IMR-90 (cell line): ENCODE measurements at regions not wholly inside any gene's neighbourhood (a gene's known extent, or its start where the extent isn't known, plus 50 kb on each side); places are given as distances from the start of the nearest gene placed in this dataset.

Source experiments
- ATAC-seq: fragments of 200-7000 bp; cut with Tn5 transposase; 2 replicates; pipeline ENCODE4 v1.9.1; 2020; ENCODE audit warnings: low read depth, mild to moderate bottlenecking, moderate library complexity
- BruUV-seq: library from RNA; stranded (reverse); fragments of 400-500 nt; replicated peaks from 2 replicates; lab custom pipeline; 2021; lab: Mats Ljungman, UMichigan
- CTCF ChIA-PET: fragments of 300-600 bp; formaldehyde crosslinking; extraction: SDS; loops from one replicate; lab custom pipeline; 2021; ENCODE audit warnings: antibody characterized with exemption; lab: Yijun Ruan, JAX
- POLR2A ChIA-PET: fragments of 300-600 bp; sonication (Branson Sonifier 250); formaldehyde crosslinking; loops from one replicate; lab custom pipeline; 2022; ENCODE audit warnings: antibody characterized with exemption; ENCODE audit not compliant: unreplicated experiment; lab: Charles Lee
- DNase-seq: peaks from one replicate; pipeline ENCODE4 v3.0.0; 2013
- H2AFZ ChIP-seq: replicated peaks from 2 replicates; pipeline ENCODE3; 2013; ENCODE audit warnings: low read length, mild to moderate bottlenecking; ENCODE audit not compliant: poor library complexity
- H2AK5ac ChIP-seq: 2 replicates; pipeline ENCODE4 v1.6.1; 2013; ENCODE audit warnings: low read depth, low read length, inconsistent platforms
- H2AK9ac ChIP-seq: replicated peaks from 2 replicates; pipeline ENCODE3; 2013; ENCODE audit warnings: mild to moderate bottlenecking, low read depth, low read length, moderate library complexity; ENCODE audit not compliant: poor library complexity
- H2BK120ac ChIP-seq: 2 replicates; pipeline ENCODE4 v1.6.1; 2013; ENCODE audit warnings: low read depth, low read length, inconsistent platforms
- H2BK15ac ChIP-seq: 3 replicates; pipeline ENCODE4 v1.6.1; 2013; ENCODE audit warnings: low read depth, low read length, inconsistent platforms
- H2BK20ac ChIP-seq: 2 replicates; pipeline ENCODE4 v1.6.1; 2013; ENCODE audit warnings: low read depth, mild to moderate bottlenecking, inconsistent platforms, low read length, moderate library complexity
- H2BK5ac ChIP-seq: 2 replicates; pipeline ENCODE4 v1.6.1; 2013; ENCODE audit warnings: mild to moderate bottlenecking, low read depth, low read length, inconsistent platforms; ENCODE audit not compliant: poor library complexity, severe bottlenecking
- H3K14ac ChIP-seq: replicated peaks from 2 replicates; pipeline ENCODE4 v1.6.1; 2013; ENCODE audit warnings: low read depth, low read length, inconsistent platforms
- H3K18ac ChIP-seq: 2 replicates; pipeline ENCODE4 v1.6.1; 2013; ENCODE audit warnings: low read depth, low read length, control low read depth
- H3K23ac ChIP-seq: 2 replicates; pipeline ENCODE4 v1.6.1; 2013; ENCODE audit warnings: low read depth, low read length, inconsistent platforms
- H3K27ac ChIP-seq: 2 replicates; pipeline ENCODE4 v1.5.1; 2013; ENCODE audit warnings: mild to moderate bottlenecking, control low read depth, low read length; ENCODE audit not compliant: insufficient read depth
- H3K27me3 ChIP-seq: 2 replicates; pipeline ENCODE4 v1.6.1; 2013; ENCODE audit warnings: low read length; ENCODE audit not compliant: control insufficient read depth, insufficient read depth
- H3K36me3 ChIP-seq: 2 replicates; pipeline ENCODE4 v1.6.1; 2013; ENCODE audit warnings: low read length, mixed read lengths; ENCODE audit not compliant: control insufficient read depth, insufficient read depth
- H3K4ac ChIP-seq: 2 replicates; pipeline ENCODE4 v1.6.1; 2013; ENCODE audit warnings: low read depth, low read length, inconsistent platforms
- H3K4me1 ChIP-seq: 2 replicates; pipeline ENCODE4 v1.6.1; 2013; ENCODE audit warnings: low read length, mixed read lengths; ENCODE audit not compliant: control insufficient read depth, insufficient read depth
- H3K4me2 ChIP-seq: 2 replicates; pipeline ENCODE4 v1.6.1; 2013; ENCODE audit warnings: low read depth, mild to moderate bottlenecking, control low read depth, low read length, moderate library complexity
- H3K4me3 ChIP-seq: 2 replicates; pipeline ENCODE4 v1.5.1; 2013; ENCODE audit warnings: low read depth, mild to moderate bottlenecking, control low read depth, low read length, moderate library complexity; ENCODE audit not compliant: insufficient read depth
- H3K56ac ChIP-seq: 2 replicates; pipeline ENCODE4 v1.6.1; 2013; ENCODE audit warnings: low read length, inconsistent platforms; ENCODE audit not compliant: insufficient read depth; ENCODE audit errors: extremely low read depth
- H3K79me1 ChIP-seq, 2 experiments: 2 replicates each; pipeline ENCODE4 v1.6.1; 2013; ENCODE audit warnings: low read length in 2 of 2, inconsistent platforms in 1 of 2, low read depth in 1 of 2
- H3K9ac ChIP-seq: 2 replicates; pipeline ENCODE4 v1.6.1; 2013; ENCODE audit warnings: low read depth, low read length, control low read depth
- H3K9me1 ChIP-seq: 2 replicates; pipeline ENCODE4 v1.6.1; 2013; ENCODE audit warnings: low read length, inconsistent platforms; ENCODE audit not compliant: insufficient read depth
- H3K9me3 ChIP-seq: 2 replicates; pipeline ENCODE4 v1.6.1; 2013; ENCODE audit warnings: low read length; ENCODE audit not compliant: control insufficient read depth, insufficient read depth
- H4K20me1 ChIP-seq: 2 replicates; pipeline ENCODE4 v1.6.1; 2013; ENCODE audit warnings: low read length, inconsistent platforms; ENCODE audit not compliant: insufficient read depth
- H4K5ac ChIP-seq: 2 replicates; pipeline ENCODE4 v1.6.1; 2013; ENCODE audit warnings: mild to moderate bottlenecking, low read depth, low read length, control low read depth
- H4K8ac ChIP-seq, 2 experiments: 2 replicates each; pipeline ENCODE4 v1.6.1; 2013; ENCODE audit warnings: low read depth in 2 of 2, low read length in 2 of 2, control low read depth in 1 of 2, inconsistent platforms in 1 of 2
- H4K91ac ChIP-seq: 2 replicates; pipeline ENCODE4 v1.6.1; 2013; ENCODE audit warnings: low read depth, low read length, inconsistent platforms; ENCODE audit not compliant: insufficient read depth
- CEBPB ChIP-seq: IDR thresholded peaks from 2 replicates; pipeline ENCODE4 v1.6.1; 2012; ENCODE audit warnings: low read depth, low read length, improper control_type of control experiment
- ELK1 ChIP-seq: fragments of 150-350 bp; IDR thresholded peaks from 2 replicates; pipeline ENCODE4 v1.6.1; 2016; ENCODE audit warnings: low read depth, mild to moderate bottlenecking, low read length, moderate library complexity, borderline replicate concordance
- MAFK ChIP-seq: IDR thresholded peaks from 2 replicates; pipeline ENCODE4 v1.6.1; 2012; ENCODE audit warnings: low read depth, low read length, improper control_type of control experiment
- MAZ ChIP-seq: IDR thresholded peaks from 2 replicates; pipeline ENCODE4 v1.6.1; 2012; ENCODE audit warnings: low read depth, mild to moderate bottlenecking, low read length, improper control_type of control experiment, moderate library complexity, borderline replicate concordance
- RAD21 ChIP-seq: IDR thresholded peaks from 2 replicates; pipeline ENCODE4 v1.6.1; 2012; ENCODE audit warnings: low read length, improper control_type of control experiment
- RFX5 ChIP-seq: IDR thresholded peaks from 2 replicates; pipeline ENCODE4 v1.8.0; 2012; ENCODE audit warnings: low read depth, mild to moderate bottlenecking, low read length, moderate library complexity
- WGBS, 2 experiments: methylation state at CpG; one replicate each; pipeline versions ENCODE4 v1.1.5 to v1.1.7; 2013; ENCODE audit warnings: missing lambda C conversion rate in 2 of 2; ENCODE audit not compliant: insufficient read length in 1 of 2; ENCODE audit errors: extremely low coverage in 2 of 2; 5-methylcytosine and 5-hydroxymethylcytosine counted together
- dilution Hi-C: fragments of 300-500 bp; cut with HindIII; formaldehyde crosslinking; loops from one replicate; pipeline ENCODE4 v1.14.3; 2018; ENCODE audit warnings: low sequenced_read_pairs; ENCODE audit not compliant: unreplicated experiment
- in situ Hi-C: fragments of 300-500 bp; cut with MboI; formaldehyde crosslinking; loops from 3 replicates; pipeline ENCODE4 v1.14.3; 2019; ENCODE audit warnings: low sequenced_read_pairs, inconsistent platforms, mixed read lengths
- intact Hi-C: fragments of 100-400 bp; cut with micrococcal nuclease; formaldehyde crosslinking; loops from 2 replicates; pipeline ENCODE4 v1.10.0; 2022

GRCh38 chr17:15092762-15093161, 172.4 kb downstream of the PMP22 start:
- H2AFZ ChIP-seq = no peak overlapping the region
- no peak overlapping the region for H3K14ac ChIP-seq
- no peaks in the 10 kb centered on the region for H3K36me3 ChIP-seq
- no peak overlapping the region for H2BK120ac ChIP-seq
- H2BK20ac ChIP-seq = no peak overlapping the region
- H2BK5ac ChIP-seq = no peak overlapping the region
- DNase-seq (peak; percentile 28), ATAC-seq (no peak)
- intact Hi-C loops (no loop called here), in situ Hi-C loops (no loop called here), dilution Hi-C loops (no loop called here)
- H2AK5ac ChIP-seq = no peak overlapping the region
- no peak overlapping the region for H3K23ac ChIP-seq
- H3K18ac ChIP-seq = no peak overlapping the region
- no peak overlapping the region for H3K4ac ChIP-seq
- H2AK9ac ChIP-seq = no peak overlapping the region
- no peak overlapping the region for H3K9ac ChIP-seq
- peaks cover 3% of the 10 kb centered on the region for H3K27me3 ChIP-seq
- no peaks in the 10 kb centered on the region for H3K4me1 ChIP-seq
- BruUV-seq = no TSS peak
- H4K8ac ChIP-seq = no peak overlapping the region
- no peaks in the 10 kb centered on the region for H3K79me1 ChIP-seq
- TF ChIP-seq RFX5 (no peak), MAZ (no peak), ELK1 (no peak), RAD21 (no peak), MAFK (no peak), CEBPB (no peak)
- H2BK15ac ChIP-seq = no peak overlapping the region
- no peak overlapping the region for H3K4me3 ChIP-seq
- no peaks in the 10 kb centered on the region for H3K9me3 ChIP-seq
- WGBS, 2 experiments = 40% methylated on average over 2 of the region's 7 CpGs; no CpG with 5 or more reads in 1 of the 2 experiments
- no peaks in the 10 kb centered on the region for H4K20me1 ChIP-seq
- no peak overlapping the region for H4K91ac ChIP-seq
- no peaks in the 10 kb centered on the region for H3K9me1 ChIP-seq
- ChIA-PET CTCF (no interaction called here), POLR2A (no interaction called here)
- H4K5ac ChIP-seq = no peak overlapping the region
- H3K4me2 ChIP-seq = no peak overlapping the region
- H3K27ac ChIP-seq = no peak overlapping the region
- H3K56ac ChIP-seq = no peak overlapping the region
